ENCODE measurements at regions not wholly inside any gene's neighbourhood (a gene's known extent, or its start where the extent isn't known, plus 50 kb on each side); places are given as distances from the start of the nearest gene placed in this dataset.

GRCh38 chr13:76157926-76158325 lies 521.8 kb downstream of the LMO7 start:
- TF ChIP-seq L3MBTL2 (conservative IDR thresholded peaks at IDR 0.05) (no peak), FOXK2 (IDR thresholded peaks at IDR 0.05) (no peak), BHLHE40 (IDR thresholded peaks at IDR 0.05; ENCODE audit: borderline replicate concordance) (no peak), ARNT (IDR thresholded peaks at IDR 0.05) (no peak)

Data from HEK293T (cell line).